ENCODE measurements at regions not wholly inside any gene's neighbourhood (a gene's known extent, or its start where the extent isn't known, plus 50 kb on each side); places are given as distances from the start of the nearest gene placed in this dataset.

- no peak for TF ChIP-seq CTCF (IDR thresholded peaks at IDR 0.05 in 2 of 3, conservative IDR thresholded peaks at IDR 0.05 in 1 of 3; ENCODE audit: borderline replicate concordance in 1 of 3, insufficient read depth in 1 of 3, low read depth in 2 of 3, low read length in 2 of 3)
- TF ChIP-seq EZH2phosphoT487 (IDR thresholded peaks at IDR 0.05; ENCODE audit: borderline replicate concordance): no peak
- TF ChIP-seq RAD21 (IDR thresholded peaks at IDR 0.05; ENCODE audit: low read depth): no peak
- TF ChIP-seq EGR1 (IDR thresholded peaks at IDR 0.05; ENCODE audit: low read depth): no peak
- no peak for TF ChIP-seq EZH2 (IDR thresholded peaks at IDR 0.05)
- no peak for TF ChIP-seq POLR2AphosphoS5 (IDR thresholded peaks at IDR 0.05; ENCODE audit: low read depth, low read length)
- TF ChIP-seq SIN3A (IDR thresholded peaks at IDR 0.05; ENCODE audit: low read depth): no peak
- no peak for TF ChIP-seq SP1 (IDR thresholded peaks at IDR 0.05; ENCODE audit: low read depth)
- no peak for TF ChIP-seq POLR2A (IDR thresholded peaks at IDR 0.05; ENCODE audit: borderline replicate concordance, extremely low read depth, insufficient read depth, insufficient read length)
- TF ChIP-seq SRF (IDR thresholded peaks at IDR 0.05; ENCODE audit: low read depth): no peak
Observed at GRCh38 chr16:73202161-73202729, 154.3 kb upstream of the ZFHX3 start.
